Activated naive CD4-positive, alpha-beta T cell treated with anti-CD3 and anti-CD28 coated beads for 36 hours (primary cell): ENCODE measurements at regions not wholly inside any gene's neighbourhood (a gene's known extent, or its start where the extent isn't known, plus 50 kb on each side); places are given as distances from the start of the nearest gene placed in this dataset.

Experiments
- CTCF ChIA-PET: fragments of 350-600 bp; sonication (Branson Sonifier 250); formaldehyde crosslinking; loops from one replicate; lab custom pipeline; 2021; ENCODE audit warnings: antibody characterized with exemption; lab: Charles Lee
- DNase-seq: peaks from one replicate; pipeline ENCODE4 v3.0.0-alpha.2; 2020
- H3K27ac Mint-ChIP-seq: one replicate; pipeline ENCODE4 v1.8.0; 2021; ENCODE audit warnings: mild to moderate bottlenecking, mixed read lengths
- H3K27me3 Mint-ChIP-seq: one replicate; pipeline ENCODE4 v1.8.0; 2021; ENCODE audit warnings: low read depth, mixed read lengths
- H3K36me3 Mint-ChIP-seq: one replicate; pipeline ENCODE4 v1.8.0; 2021; ENCODE audit warnings: low read depth, mixed read lengths
- H3K4me1 Mint-ChIP-seq: one replicate; pipeline ENCODE4 v1.8.0; 2021; ENCODE audit warnings: low read depth, mixed read lengths
- H3K4me3 Mint-ChIP-seq: one replicate; pipeline ENCODE4 v1.8.0; 2021; ENCODE audit warnings: mild to moderate bottlenecking, moderate library complexity, mixed read lengths
- H3K9me3 Mint-ChIP-seq: one replicate; pipeline ENCODE4 v1.8.0; 2021; ENCODE audit warnings: mixed read lengths
- intact Hi-C: fragments of 100-400 bp; cut with micrococcal nuclease; formaldehyde crosslinking; loops from one replicate; pipeline ENCODE4 v1.15.1; 2023

DNA sequence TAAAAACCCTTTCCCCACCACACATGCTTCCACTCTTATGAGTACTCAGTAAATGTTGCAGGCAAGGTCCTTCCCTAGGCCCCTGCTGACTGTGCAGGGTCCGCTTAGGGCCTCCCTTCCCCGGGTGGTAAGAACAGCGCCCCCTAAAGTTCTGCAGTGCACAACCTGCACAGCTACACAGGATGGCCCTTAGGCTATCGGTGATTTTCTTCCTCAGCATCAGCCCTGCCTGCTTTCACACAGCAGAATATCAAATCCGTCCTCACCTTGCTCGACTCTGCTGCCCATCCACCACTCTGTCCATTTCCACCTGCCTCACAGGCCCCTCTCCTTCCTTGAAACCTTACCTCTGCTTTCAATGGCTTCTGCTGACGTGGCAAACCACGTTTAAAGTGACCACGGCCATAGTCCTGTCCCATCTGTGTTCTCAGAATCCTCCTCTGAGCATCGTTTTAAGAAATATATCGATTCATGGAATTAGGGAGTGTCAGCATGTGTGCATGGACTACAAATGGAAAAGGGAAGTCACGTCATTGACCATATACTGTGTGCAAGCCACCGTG is 51.4 kb upstream of the TMEM132E start:
- no peak for DNase-seq
- Mint-ChIP-seq H3K9me3 (no peaks in the 10 kb centered on the region), H3K27me3 (peaks cover 27% of the 10 kb centered on the region), H3K4me3 (no peak overlapping the region), H3K27ac (no peak overlapping the region), H3K36me3 (no peaks in the 10 kb centered on the region), H3K4me1 (no peaks in the 10 kb centered on the region)
- intact Hi-C loops = no loop called here
- CTCF ChIA-PET = interaction anchor here (1.0 kb wide), 1 partner anchor 14 kb away, joined by 3 read pairs; no protein-coding TSS in a partner anchor

- Mint-ChIP-seq H3K4me1 (no peaks in the 10 kb centered on the region), H3K4me3 (no peak overlapping the region), H3K27ac (no peak overlapping the region), H3K27me3 (peaks cover 27% of the 10 kb centered on the region), H3K36me3 (no peaks in the 10 kb centered on the region), H3K9me3 (no peaks in the 10 kb centered on the region)
- CTCF ChIA-PET = interaction anchor here (1.0 kb wide), 1 partner anchor 15 kb away, joined by 3 read pairs; no protein-coding TSS in a partner anchor
- intact Hi-C loops = no loop called here
- DNase-seq = no peak
These were observed 52.1 kb upstream of the TMEM132E start for GRCh38 chr17:34527136-34527907.

GRCh38 chr17:34525651-34526050 is 53.7 kb upstream of the TMEM132E start:
- H3K36me3 Mint-ChIP-seq = no peaks in the 10 kb centered on the region
- CTCF ChIA-PET = no interaction called here
- no peak for DNase-seq
- H3K27ac Mint-ChIP-seq = no peak overlapping the region
- no peaks in the 10 kb centered on the region for H3K9me3 Mint-ChIP-seq
- H3K27me3 Mint-ChIP-seq = peaks cover 20% of the 10 kb centered on the region
- H3K4me1 Mint-ChIP-seq = no peaks in the 10 kb centered on the region
- intact Hi-C loops = no loop called here
- no peak overlapping the region for H3K4me3 Mint-ChIP-seq

GRCh38 chr17:34521955-34522354 is 57.4 kb upstream of the TMEM132E start:
- no peak overlapping the region for H3K4me3 Mint-ChIP-seq
- no peaks in the 10 kb centered on the region for H3K27me3 Mint-ChIP-seq
- intact Hi-C loops = no loop called here
- H3K4me1 Mint-ChIP-seq = no peaks in the 10 kb centered on the region
- H3K36me3 Mint-ChIP-seq = no peaks in the 10 kb centered on the region
- DNase-seq = no peak
- CTCF ChIA-PET = no interaction called here
- H3K9me3 Mint-ChIP-seq = no peaks in the 10 kb centered on the region
- no peak overlapping the region for H3K27ac Mint-ChIP-seq

DNA sequence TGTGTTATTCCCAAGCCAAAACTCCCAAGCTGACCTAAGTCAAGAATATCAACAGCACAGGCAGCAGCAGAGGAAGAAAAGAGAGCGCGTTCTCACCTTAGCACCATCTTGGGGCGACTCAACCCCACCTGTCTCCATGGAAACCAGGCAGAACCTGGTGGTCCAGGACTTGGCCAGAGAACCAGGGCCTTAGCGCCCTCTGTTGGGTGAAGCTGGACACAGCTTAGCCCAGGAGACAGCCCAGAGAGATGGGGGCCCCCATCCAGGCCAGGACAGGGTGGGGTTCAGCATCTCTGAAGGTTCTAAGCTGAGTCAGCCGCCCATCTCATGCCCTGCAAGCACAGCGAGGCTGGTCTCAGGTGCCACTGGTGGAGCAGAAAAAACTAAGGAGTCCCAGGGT is 60.1 kb upstream of the TMEM132E start:
- no peaks in the 10 kb centered on the region for H3K9me3 Mint-ChIP-seq
- intact Hi-C loops = loop anchor here (2.0 kb wide), 1 partner anchor 98 kb away; no protein-coding TSS in a partner anchor
- H3K27me3 Mint-ChIP-seq = peaks cover 5% of the 10 kb centered on the region
- no peaks in the 10 kb centered on the region for H3K4me1 Mint-ChIP-seq
- no peaks in the 10 kb centered on the region for H3K36me3 Mint-ChIP-seq
- DNase-seq = peak; percentile 15
- H3K4me3 Mint-ChIP-seq = no peak overlapping the region
- no peak overlapping the region for H3K27ac Mint-ChIP-seq
- CTCF ChIA-PET = interaction anchor here (0.8 kb wide), 1 partner anchor 107 kb away, joined by 3 read pairs; no protein-coding TSS in a partner anchor

DNA sequence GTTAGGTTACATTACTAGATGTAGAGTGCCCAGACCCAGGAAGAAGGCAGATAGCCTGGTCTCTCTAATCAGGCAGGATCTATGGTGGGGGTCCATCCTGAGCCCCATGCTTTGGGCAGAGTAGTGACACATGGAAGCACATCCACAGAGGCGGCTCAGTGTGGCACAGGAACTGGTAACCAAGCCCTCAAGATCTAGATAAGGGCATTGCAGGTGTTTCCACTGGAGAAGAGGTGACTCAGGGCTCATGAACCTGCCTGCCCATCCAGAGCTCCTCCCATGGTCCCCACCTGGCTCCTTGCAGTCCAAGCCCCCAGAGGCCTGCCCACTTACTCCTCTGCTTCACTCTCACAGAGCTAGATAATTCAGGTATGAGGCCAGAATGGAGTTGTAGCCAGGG is 62.0 kb upstream of the TMEM132E start:
- no peak overlapping the region for H3K27ac Mint-ChIP-seq
- H3K9me3 Mint-ChIP-seq = no peaks in the 10 kb centered on the region
- intact Hi-C loops = no loop called here
- no peak overlapping the region for H3K4me3 Mint-ChIP-seq
- no peaks in the 10 kb centered on the region for H3K4me1 Mint-ChIP-seq
- no peak for DNase-seq
- CTCF ChIA-PET = no interaction called here
- H3K27me3 Mint-ChIP-seq = peaks cover 10% of the 10 kb centered on the region
- no peaks in the 10 kb centered on the region for H3K36me3 Mint-ChIP-seq

DNA sequence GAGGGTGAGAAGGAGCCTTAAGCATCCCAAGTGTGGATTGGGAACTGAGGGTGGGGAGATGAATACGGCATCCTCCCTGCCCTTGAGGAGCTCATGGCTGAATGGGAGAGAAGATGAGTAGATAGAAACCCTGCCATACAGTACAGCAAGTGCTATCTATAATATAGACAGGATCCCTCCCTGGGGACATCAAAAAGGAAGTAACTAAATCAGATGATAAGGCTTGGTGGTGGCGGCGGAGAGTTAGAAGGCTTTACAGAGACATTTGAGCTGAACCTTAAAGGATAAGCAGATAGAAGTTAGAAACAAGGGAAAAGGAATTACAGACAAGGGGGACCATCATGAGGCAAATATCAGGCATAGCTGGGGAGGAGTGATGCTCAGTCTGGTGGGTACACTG is 67.5 kb upstream of the TMEM132E start:
- H3K4me3 Mint-ChIP-seq = no peak overlapping the region
- H3K36me3 Mint-ChIP-seq = no peaks in the 10 kb centered on the region
- no peaks in the 10 kb centered on the region for H3K4me1 Mint-ChIP-seq
- peaks cover 26% of the 10 kb centered on the region for H3K27me3 Mint-ChIP-seq
- intact Hi-C loops = no loop called here
- H3K27ac Mint-ChIP-seq = no peak overlapping the region
- CTCF ChIA-PET = no interaction called here
- no peaks in the 10 kb centered on the region for H3K9me3 Mint-ChIP-seq
- DNase-seq = no peak

DNA sequence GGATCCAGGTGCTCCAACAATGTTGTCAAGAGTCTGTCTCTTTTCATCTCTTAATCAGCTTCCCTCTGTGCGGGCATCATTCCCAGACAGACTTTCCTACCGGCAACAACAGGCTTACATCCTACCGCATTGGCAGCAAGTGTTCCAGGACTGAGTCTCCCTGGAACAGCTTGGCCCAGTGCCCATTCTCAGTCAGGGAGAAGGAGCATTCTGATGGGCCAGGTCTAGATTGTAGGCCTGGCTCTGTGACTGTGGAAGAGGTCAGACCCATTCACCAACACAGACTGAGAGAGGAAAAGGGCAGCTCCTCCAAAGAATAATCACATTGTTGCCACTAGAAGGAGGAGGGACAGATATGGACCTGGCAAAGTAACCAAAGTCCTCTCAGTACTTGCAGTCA is 68.1 kb upstream of the TMEM132E start:
- intact Hi-C loops = no loop called here
- no peaks in the 10 kb centered on the region for H3K9me3 Mint-ChIP-seq
- H3K36me3 Mint-ChIP-seq = no peaks in the 10 kb centered on the region
- CTCF ChIA-PET = no interaction called here
- peaks cover 32% of the 10 kb centered on the region for H3K27me3 Mint-ChIP-seq
- H3K4me3 Mint-ChIP-seq = no peak overlapping the region
- H3K4me1 Mint-ChIP-seq = no peaks in the 10 kb centered on the region
- no peak for DNase-seq
- no peak overlapping the region for H3K27ac Mint-ChIP-seq

- no peak for DNase-seq
- no peaks in the 10 kb centered on the region for H3K4me1 Mint-ChIP-seq
- no peak overlapping the region for H3K27ac Mint-ChIP-seq
- no peak overlapping the region for H3K4me3 Mint-ChIP-seq
- H3K36me3 Mint-ChIP-seq = no peaks in the 10 kb centered on the region
- H3K27me3 Mint-ChIP-seq = peaks cover 29% of the 10 kb centered on the region
- intact Hi-C loops = no loop called here
- CTCF ChIA-PET = no interaction called here
- H3K9me3 Mint-ChIP-seq = no peaks in the 10 kb centered on the region
These were observed 74.4 kb upstream of the TMEM132E start for GRCh38 chr17:34504814-34505484.

- CTCF ChIA-PET = no interaction called here
- Mint-ChIP-seq H3K4me3 (no peak overlapping the region), H3K27me3 (peaks cover 24% of the 10 kb centered on the region), H3K9me3 (no peaks in the 10 kb centered on the region), H3K27ac (no peak overlapping the region), H3K36me3 (no peaks in the 10 kb centered on the region), H3K4me1 (no peaks in the 10 kb centered on the region)
- DNase-seq = peak; percentile 8
- intact Hi-C loops = no loop called here
These were observed 75.7 kb upstream of the TMEM132E start for GRCh38 chr17:34503528-34504195.

DNA sequence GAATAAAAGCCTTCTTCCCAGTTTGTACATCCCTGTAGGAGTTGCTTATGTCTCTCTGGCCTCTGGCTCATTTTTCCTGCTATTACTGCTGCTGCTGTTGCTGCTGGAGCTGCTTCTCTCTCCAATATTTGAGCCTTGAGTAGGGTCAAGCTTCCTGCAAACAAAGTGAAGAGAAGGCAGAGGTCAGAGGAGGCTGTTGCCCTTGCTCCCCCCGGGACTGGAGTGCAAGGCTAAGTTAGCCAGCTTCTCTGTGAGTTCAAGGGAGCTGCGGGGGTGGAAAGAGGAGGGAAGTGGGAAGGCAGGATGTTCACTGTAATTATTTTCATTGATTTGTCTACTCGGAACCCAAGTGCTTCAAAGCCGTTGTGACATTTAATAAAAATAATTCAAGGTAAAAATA is 77.0 kb upstream of the TMEM132E start:
- Mint-ChIP-seq H3K27ac (no peak overlapping the region), H3K4me3 (no peak overlapping the region), H3K9me3 (no peaks in the 10 kb centered on the region), H3K36me3 (no peaks in the 10 kb centered on the region), H3K4me1 (no peaks in the 10 kb centered on the region), H3K27me3 (peaks cover 24% of the 10 kb centered on the region)
- no peak for DNase-seq
- CTCF ChIA-PET = interaction anchor here (0.9 kb wide), 1 partner anchor 40 kb away, joined by 3 read pairs; no protein-coding TSS in a partner anchor
- intact Hi-C loops = no loop called here

GRCh38 chr17:34499576-34499975 is 79.8 kb upstream of the TMEM132E start:
- no peak overlapping the region for H3K4me3 Mint-ChIP-seq
- H3K27ac Mint-ChIP-seq = no peak overlapping the region
- DNase-seq = peak; percentile 48
- H3K27me3 Mint-ChIP-seq = peaks cover 12% of the 10 kb centered on the region
- H3K4me1 Mint-ChIP-seq = no peaks in the 10 kb centered on the region
- intact Hi-C loops = loop anchor here (5.0 kb wide), 1 partner anchor 298 kb away; no protein-coding TSS in a partner anchor
- H3K9me3 Mint-ChIP-seq = no peaks in the 10 kb centered on the region
- H3K36me3 Mint-ChIP-seq = no peaks in the 10 kb centered on the region
- CTCF ChIA-PET = interaction anchor here (1.0 kb wide), 1 partner anchor 45 kb away, joined by 4 read pairs; no protein-coding TSS in a partner anchor
